ENCODE measurements at regions not wholly inside any gene's neighbourhood (a gene's known extent, or its start where the extent isn't known, plus 50 kb on each side); places are given as distances from the start of the nearest gene placed in this dataset.

GRCh38 chr6:155670655-155671054, 215.0 kb upstream of the NOX3 start:
- no peak for TF ChIP-seq CTCF (conservative IDR thresholded peaks at IDR 0.05 in 1 of 2, IDR thresholded peaks at IDR 0.05 in 1 of 2; ENCODE audit: extremely low read depth in 1 of 2, insufficient read depth in 1 of 2, low read depth in 1 of 2, low read length in 2 of 2)
- no peak for TF ChIP-seq EZH2 (IDR thresholded peaks at IDR 0.05; ENCODE audit: borderline replicate concordance, low read length)

All from mammary epithelial cell (primary cell).